Renal cortex interstitium (tissue), 11 donors: ENCODE measurements at regions not wholly inside any gene's neighbourhood (a gene's known extent, or its start where the extent isn't known, plus 50 kb on each side); places are given as distances from the start of the nearest gene placed in this dataset.

ENCODE experiments used
- DNase-seq, 11 donors: peaks; one replicate each; pipeline ENCODE4 v3.0.0-alpha.2; 2013; ENCODE audit warnings: low read depth in 9 of 11, low spot score in 4 of 11; ENCODE audit errors: extremely low read depth in 1 of 11

- no peak for DNase-seq
These were observed 278.2 kb downstream of the BRD1 start for GRCh38 chr22:49549256-49550140.

DNA sequence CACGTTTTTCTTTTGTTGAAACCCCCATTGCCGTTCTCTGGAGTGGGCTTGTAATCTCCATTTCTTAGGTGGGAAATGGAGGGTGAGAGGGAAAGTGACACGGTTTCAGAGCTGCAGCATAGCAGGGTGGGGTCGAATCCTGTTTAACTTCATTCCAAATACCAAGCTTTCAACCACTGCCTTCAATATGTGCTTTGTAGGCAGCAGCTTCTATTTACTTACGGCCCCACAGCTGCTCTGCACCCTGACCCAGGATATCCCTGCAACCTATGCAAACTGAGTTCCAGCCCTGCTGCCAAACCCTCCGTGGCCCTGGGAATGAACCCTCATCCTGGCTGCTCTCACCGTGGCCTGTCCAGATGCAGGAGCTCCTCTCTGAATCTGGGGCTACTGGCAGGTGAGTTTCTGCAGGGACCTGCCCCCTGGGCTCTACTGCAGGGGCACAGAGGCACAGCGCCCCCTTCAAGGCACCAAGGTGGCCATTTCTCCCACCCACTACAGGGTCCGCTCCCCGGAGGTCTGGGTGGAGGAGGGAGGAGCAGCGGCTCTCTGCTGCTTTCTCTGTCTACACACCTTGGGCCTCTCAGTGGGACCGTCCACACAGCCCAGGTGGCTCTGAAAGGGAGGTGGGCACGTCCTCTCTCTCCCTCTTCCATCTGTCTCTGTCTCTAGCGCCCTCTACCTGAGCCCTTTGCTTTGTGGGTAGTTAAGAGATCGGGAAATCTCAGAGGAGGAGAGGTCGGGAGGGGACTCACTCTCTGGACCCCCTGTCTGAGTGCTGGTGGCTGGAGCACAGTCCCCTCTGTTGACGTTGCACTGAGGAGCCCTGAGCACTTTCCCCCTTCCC is 279.1 kb downstream of the BRD1 start:
- no peak for DNase-seq

GRCh38 chr22:49547751-49548239 is 279.9 kb downstream of the BRD1 start:
- no peak for DNase-seq

GRCh38 chr22:49546811-49547585 is 280.7 kb downstream of the BRD1 start:
- no peak for DNase-seq

- DNase-seq = no peak
These were observed 282.1 kb downstream of the BRD1 start for GRCh38 chr22:49545606-49546005.

- no peak for DNase-seq
These were observed 283.4 kb downstream of the BRD1 start for GRCh38 chr22:49544286-49544685.

DNA sequence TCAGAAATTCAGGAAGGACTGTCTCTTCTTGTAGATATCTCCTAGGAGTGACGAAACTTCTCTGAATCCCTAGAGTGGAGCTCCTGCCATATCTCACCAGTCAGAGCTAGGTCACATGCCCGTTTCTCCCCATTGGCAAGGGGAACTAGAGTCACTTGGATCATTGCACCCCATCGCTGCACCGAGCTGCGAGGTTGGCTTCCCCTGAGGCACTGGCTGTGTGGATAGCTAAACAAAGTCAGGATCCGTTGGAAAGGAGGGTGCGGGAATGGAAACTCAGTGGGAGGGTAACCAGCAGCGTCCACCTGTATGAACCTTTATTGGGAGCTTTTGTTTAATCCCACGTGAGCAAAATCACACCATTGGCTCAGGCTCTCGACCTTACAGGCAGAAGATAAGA is 283.8 kb downstream of the BRD1 start:
- DNase-seq = no peak

DNA sequence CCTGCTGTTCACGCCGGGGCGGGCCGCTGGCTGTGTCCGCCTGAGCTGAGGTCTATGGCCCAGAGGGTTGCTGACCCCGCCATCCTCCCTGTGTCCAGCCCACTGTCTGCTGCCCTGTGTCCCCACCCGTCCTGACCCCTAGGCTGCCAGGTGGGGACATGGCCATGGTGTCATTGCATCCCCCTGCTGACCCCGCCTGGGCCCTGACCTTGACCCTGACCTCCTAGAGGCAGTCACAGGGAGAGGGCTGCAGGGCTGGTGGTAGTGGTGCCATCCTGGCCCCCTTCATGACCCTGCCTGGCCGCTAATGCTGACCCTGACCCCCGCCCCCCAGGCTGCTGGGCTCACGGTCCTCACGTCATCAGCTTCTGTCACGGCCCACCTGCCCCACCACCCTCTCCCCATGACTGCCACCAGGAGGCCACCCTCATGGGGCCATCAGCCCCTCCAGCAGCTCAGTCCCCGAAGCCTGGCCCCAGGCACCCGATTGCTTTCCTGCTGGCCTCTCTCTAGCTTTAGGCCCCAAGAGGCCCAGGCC is 285.9 kb downstream of the BRD1 start:
- no peak for DNase-seq

- DNase-seq = no peak
These were observed 286.6 kb downstream of the BRD1 start for GRCh38 chr22:49540913-49541692.

GRCh38 chr22:49540084-49540912 is 287.4 kb downstream of the BRD1 start:
- no peak for DNase-seq

DNA sequence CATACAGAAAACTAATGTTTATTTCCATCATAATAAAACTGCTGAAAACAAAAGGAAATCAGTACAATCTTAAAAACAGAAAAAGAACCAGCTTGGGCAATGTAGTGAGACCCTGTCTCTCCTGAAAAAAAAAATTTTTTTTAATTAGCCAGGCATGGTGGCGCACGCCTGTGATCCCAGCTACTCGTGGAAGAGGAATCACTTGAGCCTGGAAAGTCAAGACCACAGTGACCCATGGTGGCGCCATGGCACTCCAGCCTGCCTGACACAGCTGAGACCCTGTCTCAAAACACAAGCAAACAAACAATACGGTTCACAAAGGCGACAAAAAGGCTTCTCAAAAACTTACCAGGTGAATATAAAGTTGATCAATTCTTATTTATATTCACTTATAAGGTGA is 289.7 kb downstream of the BRD1 start:
- DNase-seq = no peak

- no peak for DNase-seq
These were observed 291.0 kb downstream of the BRD1 start for GRCh38 chr22:49536571-49537131.

- DNase-seq = no peak
These were observed 292.0 kb downstream of the BRD1 start for GRCh38 chr22:49535527-49536125.

DNA sequence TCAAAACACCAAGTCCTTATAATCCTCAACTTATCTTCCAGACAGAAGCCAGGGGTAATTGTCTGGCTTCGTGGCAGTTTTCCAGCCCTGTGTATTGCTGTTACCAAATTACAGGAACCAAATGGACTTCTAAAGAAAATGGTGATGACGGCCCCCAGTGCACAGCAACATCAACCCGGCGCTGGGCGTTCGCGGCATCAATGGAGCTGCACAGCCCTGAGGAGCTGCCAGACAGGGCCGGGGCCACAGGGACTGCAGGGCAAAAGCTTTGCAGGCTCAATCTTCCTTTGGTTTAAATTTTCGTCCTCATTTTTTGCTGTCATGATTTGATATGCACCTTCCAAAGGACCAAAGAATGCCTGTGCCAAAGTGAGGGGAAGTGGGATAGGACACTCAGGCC is 292.5 kb downstream of the BRD1 start:
- no peak for DNase-seq

DNA sequence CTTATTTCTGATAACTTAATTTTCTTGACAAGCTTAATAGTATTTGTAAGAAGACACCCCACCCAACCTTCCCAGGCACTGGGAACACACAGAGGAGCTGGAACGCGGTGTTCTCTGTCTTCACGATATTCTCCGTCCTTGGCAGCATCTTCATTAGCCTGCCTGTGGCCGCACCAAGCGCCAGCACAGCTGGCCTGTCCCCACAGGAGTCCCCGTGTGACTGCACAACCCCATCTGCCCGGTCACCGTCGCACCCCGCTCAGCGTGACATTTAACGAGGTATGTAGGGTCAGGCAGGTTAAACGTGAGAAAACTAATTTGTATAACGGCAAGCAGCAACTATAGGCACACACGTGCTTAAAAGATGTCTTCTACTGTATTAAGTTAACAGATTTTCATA is 293.3 kb downstream of the BRD1 start:
- no peak for DNase-seq

GRCh38 chr22:49533886-49534285 is 293.8 kb downstream of the BRD1 start:
- no peak for DNase-seq
